ENCODE measurements at regions not wholly inside any gene's neighbourhood (a gene's known extent, or its start where the extent isn't known, plus 50 kb on each side); places are given as distances from the start of the nearest gene placed in this dataset.

DNA sequence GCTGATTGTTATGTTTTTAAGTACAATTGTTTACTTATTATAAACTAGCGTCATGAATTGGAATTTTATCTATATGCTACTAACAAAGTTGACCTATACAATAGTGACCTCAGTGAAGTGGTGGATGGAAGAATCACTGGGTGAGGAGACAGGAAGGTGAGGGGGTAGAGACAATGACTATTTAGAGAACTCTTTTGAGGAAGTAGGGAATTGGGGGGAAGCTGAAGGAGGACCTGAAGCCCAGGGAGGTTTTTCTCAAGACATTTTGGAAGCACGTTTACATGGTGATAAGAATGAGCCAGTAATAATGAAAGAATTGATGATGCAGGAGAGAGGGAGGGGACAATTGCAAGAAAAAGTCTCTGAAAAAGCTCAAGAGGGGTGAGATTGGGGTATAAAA is 96.4 kb downstream of the RPS12 start:
- no peak for TF ChIP-seq CTCF (IDR thresholded peaks at IDR 0.05; ENCODE audit: low read length)
- TF ChIP-seq EZH2 (IDR thresholded peaks at IDR 0.05; ENCODE audit: borderline replicate concordance, low read length): no peak

Data from OCI-LY1 (cell line).